ENCODE measurements at regions not wholly inside any gene's neighbourhood (a gene's known extent, or its start where the extent isn't known, plus 50 kb on each side); places are given as distances from the start of the nearest gene placed in this dataset.

DNA sequence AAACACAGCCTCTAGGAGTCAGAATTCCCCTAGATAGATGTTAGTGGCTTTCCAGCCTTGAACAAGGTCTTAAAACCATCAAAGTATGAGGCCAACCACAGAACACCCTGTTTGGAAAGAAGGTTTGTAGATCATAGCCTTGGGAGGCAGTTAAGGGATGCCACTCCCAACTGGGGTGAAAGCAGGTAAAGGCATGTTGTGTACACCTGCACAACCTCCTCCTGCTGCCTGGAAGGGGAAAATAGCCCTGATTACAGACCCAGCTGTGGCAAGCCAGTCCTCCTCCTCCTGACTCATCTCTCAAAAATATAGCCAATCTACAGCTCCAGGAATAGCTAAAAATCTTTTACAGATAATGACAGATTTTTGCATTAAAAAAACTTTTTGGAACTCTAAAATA, 108.1 kb downstream of the RBM43 start:
- DNase-seq: no peak

DNA sequence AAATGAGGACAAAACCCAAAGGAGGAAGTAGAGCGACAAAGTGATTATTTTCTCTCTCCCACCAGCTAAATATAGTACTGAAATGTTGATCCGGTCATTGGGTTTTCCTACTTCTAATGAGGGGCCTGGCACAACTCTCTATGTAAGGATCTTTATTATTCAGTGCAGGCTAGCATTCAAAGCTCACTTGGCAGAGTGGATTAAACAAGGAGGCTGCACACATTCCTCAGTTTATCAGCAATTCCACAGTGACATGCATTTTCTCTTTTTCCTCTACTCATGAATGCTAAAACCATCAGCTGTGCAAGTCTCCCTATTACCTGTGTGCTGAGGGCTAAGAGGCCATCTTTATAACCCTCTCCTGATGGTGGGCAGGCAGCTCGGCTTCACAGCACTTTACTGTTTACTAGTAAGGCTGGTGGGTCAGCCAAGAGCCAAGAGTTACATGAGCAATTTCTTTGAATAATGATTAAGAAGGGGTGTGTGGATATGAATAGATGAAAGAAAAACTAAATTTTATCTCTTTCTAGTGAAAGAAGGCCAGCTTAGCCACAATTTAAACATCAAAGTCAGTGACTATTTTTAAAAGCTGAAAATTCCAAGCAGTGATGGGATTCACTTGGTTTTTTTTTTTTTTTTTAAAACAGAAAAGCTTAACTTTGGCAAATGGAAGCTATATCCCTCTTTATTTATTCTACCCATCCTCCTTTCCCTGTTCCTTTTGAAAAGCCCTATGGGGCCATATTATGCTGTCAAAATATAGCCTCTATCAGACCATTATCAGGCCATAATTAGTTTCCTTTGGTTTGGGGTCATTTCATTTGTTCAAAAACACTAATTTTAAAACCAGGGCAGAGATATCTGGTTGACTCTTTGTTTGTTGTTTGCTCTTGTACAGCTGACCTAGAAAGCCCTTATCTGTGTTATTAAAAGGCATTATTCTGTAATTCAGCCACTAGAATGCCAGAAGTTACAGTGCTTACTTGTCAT, 111.0 kb downstream of the RBM43 start:
- DNase-seq: no peak

DNA sequence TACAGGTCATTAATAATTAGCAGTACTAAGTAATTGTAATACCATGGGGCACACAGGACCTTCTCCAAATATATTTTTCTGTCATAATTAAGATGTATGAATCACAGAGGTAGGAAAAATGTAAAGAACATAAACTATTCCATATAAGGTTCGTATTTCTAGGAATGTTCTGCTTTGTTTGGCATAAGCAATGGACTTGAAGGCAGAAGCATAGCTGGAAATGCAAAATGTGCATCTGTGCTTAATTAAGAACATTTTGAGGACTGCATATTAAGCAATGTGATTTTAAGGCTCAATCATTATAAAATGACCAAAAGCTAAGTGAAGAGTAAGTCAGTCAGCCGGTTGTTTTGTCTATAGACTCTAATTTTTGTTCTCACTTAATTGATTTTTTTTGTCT, 123.2 kb downstream of the RBM43 start:
- DNase-seq: no peak

DNA sequence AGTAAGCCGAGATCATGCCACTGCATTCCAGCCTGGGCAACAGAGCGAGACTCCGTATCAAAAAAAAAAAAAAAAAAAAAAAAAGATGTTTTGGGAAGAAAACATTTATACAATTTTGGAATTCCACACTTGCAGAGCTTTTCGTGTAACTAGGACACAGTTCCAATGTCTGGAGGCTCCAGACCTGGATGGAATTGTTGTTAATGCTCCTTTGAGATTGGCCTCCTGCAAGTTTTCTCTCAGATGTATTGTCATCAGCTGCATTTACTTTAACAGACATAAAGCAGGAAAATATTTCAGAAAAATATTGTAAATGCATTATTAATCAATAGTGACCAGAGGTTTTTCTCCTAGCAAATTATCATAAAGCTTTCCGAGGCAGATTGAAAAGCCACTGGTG, 124.1 kb downstream of the RBM43 start:
- no peak for DNase-seq

DNA sequence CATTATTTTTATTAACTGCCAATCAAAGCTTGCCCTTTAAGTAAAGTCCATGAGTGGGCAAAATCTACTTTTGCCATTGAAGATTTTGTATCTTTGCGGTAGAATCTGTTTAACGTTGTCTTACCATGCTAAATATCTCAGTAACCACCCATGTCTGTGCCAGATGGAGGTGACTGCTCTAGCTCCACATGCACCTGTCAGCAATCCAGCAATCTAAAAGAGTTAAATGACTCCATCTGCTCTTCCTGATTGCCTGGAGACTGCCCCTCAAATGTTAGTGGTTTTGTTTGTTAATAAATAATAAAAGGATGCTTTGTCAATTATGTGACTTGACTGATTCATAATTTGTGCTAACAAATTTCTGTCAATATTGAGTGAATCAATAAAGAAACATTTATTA, 141.7 kb downstream of the RBM43 start:
- DNase-seq: no peak

DNA sequence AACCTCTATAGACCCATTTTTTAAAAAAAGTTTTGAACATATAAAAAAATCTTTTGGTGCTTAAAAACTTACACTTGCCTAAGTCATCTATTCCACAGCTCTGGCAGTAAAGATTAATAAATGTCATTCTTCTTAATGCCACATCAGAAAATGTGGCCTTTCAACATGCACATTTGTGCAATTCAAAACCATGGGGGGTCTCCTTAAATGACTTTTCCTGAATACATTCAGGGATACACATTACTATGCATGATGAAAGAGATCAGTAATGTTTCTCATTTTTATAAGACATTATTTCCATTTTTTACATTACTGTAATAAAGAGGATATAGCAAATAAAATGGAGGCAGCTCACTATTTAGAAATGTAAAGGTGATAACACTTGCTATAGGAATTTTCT, 142.3 kb downstream of the RBM43 start:
- DNase-seq: no peak

DNA sequence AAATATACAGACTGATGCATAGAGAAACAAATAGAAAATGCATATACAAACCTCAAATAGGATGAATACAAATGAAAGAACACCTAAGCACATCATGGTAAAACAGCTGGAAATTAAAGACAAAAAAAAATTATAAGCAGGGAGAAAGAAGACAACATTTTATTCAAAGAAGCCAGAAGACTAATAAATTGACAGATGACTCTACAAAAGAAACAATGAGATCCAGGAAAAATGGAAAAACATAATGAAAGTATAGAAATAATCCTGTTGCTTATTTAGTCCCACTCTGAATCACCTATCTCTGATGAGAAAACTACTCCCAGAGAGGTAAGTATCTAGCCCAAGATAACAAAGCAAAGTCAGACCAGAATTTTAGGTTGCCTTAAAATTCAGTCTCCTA, 143.4 kb downstream of the RBM43 start:
- DNase-seq: no peak

DNA sequence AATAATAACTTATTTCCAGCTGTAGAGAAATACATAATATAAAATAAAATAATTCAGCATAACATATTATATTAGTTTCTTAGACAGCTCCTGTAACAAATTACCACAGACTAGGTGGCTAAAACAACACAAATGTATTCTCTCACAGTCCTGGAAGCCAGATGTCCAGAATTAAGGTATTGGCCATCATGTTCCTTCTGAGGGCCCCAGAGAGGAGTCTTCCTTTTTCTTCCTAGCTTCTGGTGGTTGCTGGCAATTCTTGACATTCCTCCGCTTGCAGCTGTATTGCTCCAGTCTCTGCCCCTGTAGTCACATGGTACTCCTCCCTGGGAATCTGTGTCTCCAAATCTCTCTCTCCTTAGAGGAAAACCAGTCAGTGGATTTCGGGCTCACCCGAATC, 146.8 kb downstream of the RBM43 start:
- DNase-seq: no peak

DNA sequence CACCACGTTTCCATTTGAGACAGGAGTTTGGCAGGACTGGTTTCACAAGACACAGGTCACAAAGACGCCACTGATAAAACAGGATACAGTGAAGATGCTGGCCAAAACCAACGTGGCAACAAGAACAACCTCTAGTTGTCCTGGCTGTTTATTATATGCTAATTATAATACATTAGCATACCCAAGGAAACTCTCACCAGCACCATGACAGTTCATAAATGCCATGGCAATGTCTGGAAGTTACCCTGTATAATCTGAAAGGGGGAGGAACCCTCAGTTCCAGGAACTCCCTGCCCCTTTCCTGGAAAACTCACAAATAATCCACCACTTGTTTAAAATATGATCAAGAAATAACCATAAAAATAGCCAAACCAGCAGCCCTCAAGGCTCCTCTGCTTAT, 148.3 kb downstream of the RBM43 start:
- no peak for DNase-seq

DNA sequence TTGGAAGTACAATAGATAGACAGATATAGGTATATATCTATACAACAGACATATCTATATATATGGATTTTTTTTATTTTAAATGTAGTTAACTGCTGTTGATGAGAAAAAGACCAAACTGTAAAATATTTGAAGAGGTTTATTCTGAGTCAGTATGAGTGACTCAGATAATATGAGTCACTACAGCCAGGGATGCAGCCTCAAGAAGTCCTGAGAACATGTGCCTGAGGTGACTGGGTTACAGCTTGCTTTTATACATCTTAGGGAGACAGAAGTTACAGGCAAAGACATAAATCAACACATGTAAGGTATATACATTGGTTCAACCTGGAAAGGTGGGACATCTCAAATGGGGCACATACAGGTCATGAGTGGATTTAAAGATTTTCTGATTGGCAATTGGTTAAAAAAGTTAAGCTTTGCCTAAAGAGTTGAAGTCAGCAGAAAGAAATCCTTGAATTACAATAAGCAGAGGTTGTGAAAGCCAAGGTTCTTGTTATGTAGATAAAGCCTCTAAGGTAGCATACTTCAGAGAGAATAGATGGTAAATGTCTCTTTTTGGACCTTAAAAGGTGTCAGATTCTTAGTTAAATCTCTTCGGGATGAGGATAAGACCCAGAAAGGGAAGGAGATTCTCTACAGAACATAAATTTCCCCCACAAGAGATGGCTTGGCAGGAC, 149.9 kb downstream of the RBM43 start:
- no peak for DNase-seq

DNA sequence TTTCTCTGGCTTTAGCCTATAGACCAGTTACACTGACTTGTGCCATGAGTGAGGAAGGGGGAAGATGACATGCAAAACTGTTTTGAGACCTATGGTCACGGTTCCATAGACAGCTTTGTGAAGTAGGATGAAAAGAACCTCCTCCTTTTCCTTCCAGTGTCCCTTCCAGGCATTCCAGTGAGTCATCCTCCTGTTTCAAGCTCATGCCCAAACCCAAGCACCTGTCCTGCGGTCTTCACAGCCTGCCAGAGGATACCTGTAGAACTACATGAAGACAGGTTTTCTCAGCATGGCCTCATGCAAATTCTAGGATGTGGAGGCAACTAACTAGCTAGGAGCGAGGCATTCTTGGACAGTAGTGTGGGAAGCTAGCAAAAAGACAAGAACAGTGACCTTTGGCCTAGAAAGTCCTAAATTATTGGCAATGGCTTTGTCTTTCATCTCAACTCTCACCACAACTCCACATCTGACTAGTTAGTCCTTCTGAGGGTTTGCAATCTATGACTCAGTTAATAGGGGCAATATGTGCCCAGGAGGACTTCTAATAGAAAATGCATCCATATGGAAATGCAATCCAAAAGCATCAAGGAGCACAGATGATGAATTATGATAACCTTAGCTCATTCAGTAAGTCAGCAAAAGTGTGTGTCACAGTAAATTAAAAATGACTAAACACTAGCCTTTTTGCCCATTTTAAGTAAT, 154.7 kb downstream of the RBM43 start:
- DNase-seq: no peak

DNA sequence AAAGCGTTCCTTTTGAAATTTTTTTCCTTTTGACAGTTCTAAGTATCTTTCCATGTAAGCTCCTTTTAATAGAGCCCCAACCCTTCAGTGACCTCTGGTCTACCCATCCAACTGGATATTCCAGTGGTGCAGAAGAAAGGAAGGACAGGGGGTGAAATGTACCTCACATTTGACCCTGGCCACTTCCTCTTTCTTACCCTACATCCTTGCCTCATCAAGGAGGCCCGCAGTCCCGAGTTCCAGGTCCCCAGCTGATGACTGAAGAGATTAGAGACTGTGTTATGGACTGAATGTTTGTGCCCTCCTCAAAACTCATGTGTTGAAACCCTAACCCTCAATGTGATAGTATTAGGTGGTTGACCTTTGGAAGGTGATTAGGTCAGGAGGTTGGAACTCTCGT, 158.1 kb downstream of the RBM43 start:
- DNase-seq: no peak

DNA sequence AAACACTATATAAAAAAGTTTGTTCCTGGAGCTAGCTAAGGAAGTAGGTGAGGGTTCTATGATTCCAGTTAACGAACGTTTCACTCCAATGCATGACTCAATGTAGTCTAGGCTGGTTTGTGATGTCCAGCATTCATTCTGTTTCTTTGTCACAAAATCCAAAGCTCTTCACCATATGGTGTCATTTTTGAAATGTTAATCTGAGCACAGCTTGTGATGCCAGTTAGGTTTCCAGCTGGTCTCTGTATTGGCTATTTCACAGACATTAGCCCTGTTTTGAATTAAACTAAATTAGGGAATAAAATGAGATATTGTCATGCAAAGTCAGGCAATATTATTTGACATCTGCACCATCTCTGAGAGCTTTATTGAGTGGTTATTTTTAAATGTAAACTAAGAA, 159.4 kb downstream of the RBM43 start:
- no peak for DNase-seq

DNA sequence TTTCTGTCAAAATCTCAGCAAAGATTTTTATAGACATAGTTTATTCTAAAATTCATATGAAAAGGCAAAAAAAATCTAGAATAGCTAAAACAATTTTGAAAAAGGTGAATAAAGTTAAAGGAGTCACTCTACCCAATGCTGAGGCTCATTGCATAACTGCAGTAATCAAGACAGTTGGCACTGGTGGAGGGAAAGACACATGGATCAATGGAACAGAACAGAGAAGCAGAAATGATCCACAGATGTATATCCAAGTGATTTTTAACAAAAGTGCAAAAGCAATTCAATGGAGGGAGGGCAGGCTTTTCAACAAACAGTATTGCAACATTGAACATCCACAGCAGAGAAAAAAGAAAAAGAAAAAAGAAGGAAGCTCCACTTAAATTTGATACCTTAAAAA, 162.8 kb downstream of the RBM43 start:
- no peak for DNase-seq

DNA sequence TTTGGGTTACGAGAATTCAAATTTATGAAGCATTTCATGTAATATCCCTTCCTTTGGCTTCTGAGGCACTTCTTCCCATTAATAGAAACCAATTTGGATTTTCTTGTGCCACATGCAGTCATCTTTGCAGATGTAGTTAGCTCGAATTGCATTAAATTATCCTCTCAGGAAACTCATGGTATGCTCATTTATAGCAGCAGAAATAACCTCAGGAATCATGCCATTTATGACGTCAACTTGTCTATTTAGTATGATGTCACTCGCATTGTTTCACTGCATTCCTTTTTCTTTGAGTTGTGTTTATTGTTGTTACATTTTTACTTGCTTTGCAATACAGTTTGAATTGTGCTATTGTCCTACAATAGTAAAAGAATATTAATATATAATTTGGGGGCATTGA, 163.8 kb downstream of the RBM43 start:
- no peak for DNase-seq

DNA sequence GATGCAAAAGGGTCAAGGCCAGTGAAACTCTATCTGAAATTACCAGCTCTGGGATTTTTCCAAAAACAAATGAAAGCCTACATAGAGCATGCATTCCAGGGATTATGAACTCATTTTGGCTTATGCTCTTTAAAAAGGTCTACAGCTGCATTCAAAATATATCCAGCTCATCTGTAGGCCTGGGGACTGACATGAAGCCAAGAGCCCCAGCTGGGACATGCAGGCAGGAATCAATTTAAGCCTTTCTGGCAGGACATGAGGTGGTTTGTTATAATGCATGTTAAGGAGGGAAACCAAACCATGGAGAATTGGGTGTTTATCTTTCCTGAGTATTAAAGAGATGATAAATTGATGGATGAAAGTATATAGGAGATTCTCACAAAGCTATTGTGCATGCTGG, 164.5 kb downstream of the RBM43 start:
- DNase-seq: no peak

DNA sequence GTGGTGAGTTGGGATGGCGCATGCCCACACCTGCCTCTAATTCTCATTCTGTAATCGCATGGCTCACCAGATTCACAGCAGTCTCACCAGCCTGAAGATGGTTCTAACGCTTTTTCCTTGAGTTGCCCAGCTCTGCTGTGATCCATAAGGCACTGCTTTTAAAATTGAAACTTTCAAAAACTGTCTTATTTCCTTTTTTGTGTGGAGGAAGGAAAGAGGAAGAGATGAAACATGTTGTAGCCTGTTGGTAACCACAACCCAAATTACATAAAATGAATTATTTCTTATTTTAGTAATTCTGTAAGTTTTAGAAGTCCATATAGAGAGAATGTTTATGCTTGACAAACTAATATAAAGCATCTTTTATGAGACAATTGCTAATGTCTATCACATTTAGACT, 165.4 kb downstream of the RBM43 start:
- DNase-seq: no peak

DNA sequence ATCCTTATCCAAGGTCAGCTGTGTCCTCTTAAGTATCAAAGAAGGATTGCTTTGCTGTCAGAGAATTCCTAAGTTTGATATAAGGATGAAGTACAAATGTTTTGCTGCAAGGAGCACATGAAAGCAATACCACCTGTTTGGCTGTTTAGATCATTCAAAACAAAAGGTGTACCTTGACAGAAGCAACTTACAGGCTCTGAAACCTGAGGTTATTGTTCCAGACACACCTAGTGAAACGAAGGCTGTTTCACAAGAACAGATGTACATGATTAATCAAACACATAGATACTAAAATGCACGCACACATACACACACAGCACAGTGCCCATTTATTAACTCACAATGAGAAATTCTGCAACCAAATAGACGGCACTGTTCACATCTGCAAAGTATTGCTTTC, 166.2 kb downstream of the RBM43 start:
- DNase-seq: no peak

DNA sequence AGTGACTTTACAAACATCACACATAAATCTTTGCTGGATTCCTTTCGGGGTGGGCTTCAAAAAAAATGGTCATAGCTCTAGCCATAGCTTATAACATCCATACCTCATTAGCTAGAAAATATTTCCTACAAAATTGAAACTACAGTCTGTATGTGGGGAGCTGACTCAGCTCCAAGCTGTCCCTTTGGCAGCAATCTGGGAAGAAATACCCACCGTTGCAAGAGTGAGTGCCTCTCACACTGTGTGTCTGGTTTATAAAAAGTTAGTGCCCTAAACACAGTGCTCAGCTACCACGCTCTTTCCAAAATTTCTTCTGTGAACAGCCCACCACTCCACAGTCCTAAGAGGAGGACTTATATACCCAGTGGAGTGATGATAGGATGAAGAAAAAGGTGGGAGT, 170.1 kb downstream of the RBM43 start:
- DNase-seq: no peak

DNA sequence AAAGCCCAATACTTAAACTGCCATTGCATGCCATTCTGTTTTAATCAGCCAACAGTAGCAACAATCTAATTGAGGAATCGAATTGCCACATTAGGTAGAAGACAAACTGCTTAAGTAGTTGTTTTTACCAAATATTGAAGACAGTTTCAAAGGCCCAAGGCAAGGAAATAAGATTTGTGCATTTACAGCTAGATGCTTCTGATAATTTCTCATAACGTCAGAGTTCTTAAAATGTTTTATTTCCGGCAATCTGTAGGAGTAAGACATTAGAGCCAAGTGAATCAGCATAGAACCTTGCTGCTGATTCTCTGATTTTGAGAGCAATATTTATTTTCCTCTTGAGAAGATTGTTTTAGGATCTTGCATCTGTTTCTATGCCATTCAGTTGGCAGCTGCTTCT, 174.3 kb downstream of the RBM43 start:
- no peak for DNase-seq

DNA sequence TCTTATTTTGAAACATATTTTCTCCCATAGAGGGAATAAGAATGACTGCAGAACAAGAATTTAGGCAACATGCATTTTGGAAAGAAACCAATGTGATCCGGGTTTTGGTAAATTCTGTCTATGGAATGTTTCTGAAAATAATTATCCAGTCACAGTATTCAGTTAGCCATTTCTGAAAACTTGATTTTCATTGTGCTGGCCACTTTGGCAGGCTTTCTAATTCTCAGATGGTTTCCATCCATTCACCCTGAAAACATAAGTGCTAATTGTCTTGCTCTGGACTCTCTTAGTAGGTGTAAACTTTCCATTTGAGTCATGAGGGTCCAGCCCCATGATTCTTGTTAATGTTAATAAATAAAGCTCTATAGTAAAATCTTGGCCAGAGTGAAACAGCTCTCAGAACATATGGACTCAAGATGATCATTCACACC, 176.5 kb downstream of the RBM43 start:
- DNase-seq: no peak

DNA sequence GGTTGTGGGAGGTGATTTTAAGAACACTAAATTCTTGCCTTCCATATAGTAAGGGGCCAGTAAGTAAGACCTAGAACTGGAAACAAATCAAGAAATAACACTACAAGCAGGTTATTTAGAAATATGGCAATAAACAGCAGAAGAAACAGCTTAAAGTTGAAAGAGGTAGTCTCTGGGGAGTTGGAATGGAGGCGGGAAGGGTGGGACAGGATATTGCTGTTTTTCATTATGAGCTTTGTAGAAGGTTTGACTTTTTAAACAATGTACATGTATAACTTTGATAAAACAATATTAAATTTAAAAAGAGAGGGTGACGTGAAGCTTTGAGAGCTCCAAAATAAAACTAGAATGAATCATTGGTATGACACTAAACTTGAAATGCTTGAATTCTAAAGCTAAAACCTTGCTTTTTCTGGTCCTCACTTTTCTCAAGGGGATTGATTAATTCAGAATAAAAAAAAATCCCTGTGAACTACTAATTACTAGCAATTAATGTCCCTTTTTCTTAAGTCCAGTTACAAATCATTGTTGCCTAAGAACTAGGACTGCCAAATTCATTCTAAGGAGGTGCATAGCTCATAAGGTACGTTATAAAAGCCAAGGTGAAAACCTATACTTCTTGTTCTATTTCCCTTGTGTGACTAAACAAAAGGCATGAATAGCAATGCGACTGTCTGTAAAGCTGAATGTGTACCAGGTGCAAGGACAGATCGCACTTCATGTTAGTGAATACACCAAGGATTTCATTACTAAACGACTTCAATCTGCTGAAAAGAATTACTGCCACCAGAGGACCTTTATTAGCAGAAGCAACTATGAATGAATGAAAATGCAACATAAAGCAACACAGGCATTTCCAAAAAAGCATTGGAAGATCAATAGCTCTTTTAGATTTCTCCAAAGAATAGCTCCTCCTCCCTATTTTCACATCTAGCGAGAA, 177.5 kb downstream of the RBM43 start:
- DNase-seq: peak; percentile 54

DNA sequence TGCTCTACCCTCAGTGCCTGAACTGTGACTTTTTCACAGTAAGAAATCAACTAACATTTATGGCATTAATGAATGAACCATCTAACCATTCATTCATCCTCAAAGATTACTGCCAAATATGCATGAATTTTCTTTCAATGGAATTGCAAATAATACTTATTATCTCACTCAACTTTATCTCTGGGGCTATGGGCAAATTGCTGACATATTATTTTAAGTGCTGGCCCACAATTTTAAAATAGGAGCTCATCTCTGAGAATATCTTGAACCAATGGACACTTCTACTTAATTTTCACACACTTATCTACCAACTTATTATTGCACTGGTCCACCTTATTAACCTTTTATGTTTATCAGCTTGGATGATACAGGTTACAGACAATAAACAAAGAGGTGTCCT, 182.8 kb downstream of the RBM43 start:
- DNase-seq: no peak

All from NCI-H345 (cell line).